Thymus (tissue), 11 donors: ENCODE measurements at regions not wholly inside any gene's neighbourhood (a gene's known extent, or its start where the extent isn't known, plus 50 kb on each side); places are given as distances from the start of the nearest gene placed in this dataset.

Experiments
- DNase-seq, 9 donors: peaks; one replicate each; pipeline ENCODE4 v3.0.0-alpha.2; 2013; ENCODE audit warnings: low spot score in 9 of 9, low read depth in 6 of 9, missing footprints in 1 of 9
- H3K27ac ChIP-seq, 2 donors: one replicate each; pipeline ENCODE4 v1.5.1; 2013; ENCODE audit warnings: control low read depth in 1 of 2, low read depth in 1 of 2, low read length in 1 of 2, mild to moderate bottlenecking in 1 of 2, moderate library complexity in 1 of 2
- H3K27me3 ChIP-seq, 2 donors: one replicate each; pipeline ENCODE4 v1.5.1; 2013; ENCODE audit warnings: low read length in 1 of 2; ENCODE audit not compliant: control insufficient read depth in 2 of 2, insufficient read depth in 1 of 2
- H3K36me3 ChIP-seq, 2 donors: one replicate each; pipeline ENCODE4 v1.5.1; 2013; ENCODE audit warnings: low read length in 1 of 2, mild to moderate bottlenecking in 1 of 2, moderate library complexity in 1 of 2; ENCODE audit not compliant: control insufficient read depth in 2 of 2, insufficient read depth in 2 of 2
- H3K4me1 ChIP-seq, 2 donors: one replicate each; pipeline ENCODE4 v1.5.1; 2013; ENCODE audit warnings: low read length in 2 of 2; ENCODE audit not compliant: control insufficient read depth in 2 of 2, insufficient read depth in 2 of 2
- H3K4me3 ChIP-seq, 2 donors: one replicate each; pipeline ENCODE4 v1.5.1; 2013; ENCODE audit warnings: low read length in 2 of 2, control low read depth in 1 of 2, mild to moderate bottlenecking in 1 of 2
- H3K9me3 ChIP-seq, 2 donors: one replicate each; pipeline ENCODE4 v1.5.1; 2013; ENCODE audit warnings: low read length in 1 of 2, mild to moderate bottlenecking in 1 of 2; ENCODE audit not compliant: control insufficient read depth in 2 of 2, insufficient read depth in 1 of 2
- WGBS: extraction: QIAGEN DNeasy Blood & Tissue Kit; methylation state at CpG from one replicate; pipeline ENCODE4 v1.1.7; 2013; 5-methylcytosine and 5-hydroxymethylcytosine counted together
- donor health status: healthy.

GRCh38 chr10:32161586-32161985, 105.4 kb upstream of the KIF5B start:
- H3K27me3 ChIP-seq: no peaks in the 10 kb centered on the region
- DNase-seq: no peak
- WGBS: 98% methylated on average over 8 of the region's 8 CpGs
- H3K4me1 ChIP-seq: no peaks in the 10 kb centered on the region
- H3K36me3 ChIP-seq: no peaks in the 10 kb centered on the region
- H3K4me3 ChIP-seq: no peak overlapping the region
- no peaks in the 10 kb centered on the region for H3K9me3 ChIP-seq
- H3K27ac ChIP-seq: no peak overlapping the region

GRCh38 chr10:32160864-32161263, 104.6 kb upstream of the KIF5B start:
- no peaks in the 10 kb centered on the region for H3K27me3 ChIP-seq
- no peak for DNase-seq
- 87% methylated on average over 2 of the region's 2 CpGs for WGBS
- H3K4me1 ChIP-seq: no peaks in the 10 kb centered on the region
- no peak overlapping the region for H3K4me3 ChIP-seq
- no peak overlapping the region for H3K27ac ChIP-seq
- H3K9me3 ChIP-seq: no peaks in the 10 kb centered on the region
- no peaks in the 10 kb centered on the region for H3K36me3 ChIP-seq

GRCh38 chr10:32159264-32159663, 103.0 kb upstream of the KIF5B start:
- Histone ChIP-seq H3K36me3 (no peaks in the 10 kb centered on the region), H3K27ac (no peak overlapping the region), H3K9me3 (no peaks in the 10 kb centered on the region), H3K4me3 (no peak overlapping the region), H3K4me1 (no peaks in the 10 kb centered on the region), H3K27me3 (no peaks in the 10 kb centered on the region)
- WGBS: 92% methylated on average over 7 of the region's 7 CpGs
- DNase-seq: no peak

GRCh38 chr10:32156031-32156495, 99.8 kb upstream of the KIF5B start:
- Histone ChIP-seq H3K27ac (no peak overlapping the region), H3K4me1 (peaks cover 0 to 2% of the 10 kb centered on the region in 2 donors), H3K27me3 (no peaks in the 10 kb centered on the region), H3K36me3 (no peaks in the 10 kb centered on the region), H3K4me3 (no peak overlapping the region), H3K9me3 (peaks cover 0 to 4% of the 10 kb centered on the region in 2 donors)
- DNase-seq: no peak
- WGBS: 98% methylated on average over 4 of the region's 4 CpGs

GRCh38 chr10:32155075-32155516, 98.9 kb upstream of the KIF5B start:
- H3K4me3 ChIP-seq: no peak overlapping the region
- H3K4me1 ChIP-seq: peaks cover 0 to 7% of the 10 kb centered on the region in 2 donors

GRCh38 chr10:32153931-32154330, 97.7 kb upstream of the KIF5B start:
- H3K9me3 ChIP-seq: peaks cover 0 to 4% of the 10 kb centered on the region in 2 donors
- no peak overlapping the region for H3K27ac ChIP-seq
- H3K36me3 ChIP-seq: no peaks in the 10 kb centered on the region
- peaks cover 0 to 7% of the 10 kb centered on the region in 2 donors for H3K4me1 ChIP-seq
- H3K4me3 ChIP-seq: no peak overlapping the region
- no peak for DNase-seq
- 94% methylated on average over 1 of the region's 1 CpG for WGBS
- H3K27me3 ChIP-seq: no peaks in the 10 kb centered on the region

More at GRCh38 chr10:32155075-32155516, 98.9 kb upstream of the KIF5B start:
- H3K27me3 ChIP-seq: no peaks in the 10 kb centered on the region
- DNase-seq: no peak
- H3K36me3 ChIP-seq: no peaks in the 10 kb centered on the region
- no peak overlapping the region for H3K27ac ChIP-seq
- H3K9me3 ChIP-seq: peaks cover 0 to 4% of the 10 kb centered on the region in 2 donors
- 90% methylated on average over 2 of the region's 2 CpGs for WGBS

- Histone ChIP-seq H3K9me3 (peaks cover 0 to 4% of the 10 kb centered on the region in 2 donors), H3K36me3 (no peaks in the 10 kb centered on the region), H3K27ac (no peak overlapping the region), H3K4me1 (peaks cover 0 to 7% of the 10 kb centered on the region in 2 donors), H3K4me3 (no peak overlapping the region), H3K27me3 (no peaks in the 10 kb centered on the region)
- DNase-seq: no peak
- 87% methylated on average over 4 of the region's 4 CpGs for WGBS
Observed at GRCh38 chr10:32153252-32153651, 97.0 kb upstream of the KIF5B start.

- H3K4me3 ChIP-seq: no peak overlapping the region
- H3K9me3 ChIP-seq: peaks cover 0 to 4% of the 10 kb centered on the region in 2 donors
- H3K36me3 ChIP-seq: no peaks in the 10 kb centered on the region
- WGBS: over 99% methylated on average over 2 of the region's 2 CpGs
- no peaks in the 10 kb centered on the region for H3K27me3 ChIP-seq
- H3K27ac ChIP-seq: no peak overlapping the region
- DNase-seq: no peak
- peaks cover 0 to 7% of the 10 kb centered on the region in 2 donors for H3K4me1 ChIP-seq
Observed at GRCh38 chr10:32151871-32152270, 95.6 kb upstream of the KIF5B start.

GRCh38 chr10:32150532-32151101, 94.4 kb upstream of the KIF5B start:
- peak in 3 of 9 donors; percentile 12 to 41 (median 24) for DNase-seq
- peak overlapping the region in 1 of 2 donors; percentile 60 for H3K27ac ChIP-seq
- peaks cover 0 to 4% of the 10 kb centered on the region in 2 donors for H3K9me3 ChIP-seq
- no peaks in the 10 kb centered on the region for H3K36me3 ChIP-seq
- 60% methylated on average over 8 of the region's 8 CpGs for WGBS
- H3K27me3 ChIP-seq: no peaks in the 10 kb centered on the region
- H3K4me1 ChIP-seq: peaks cover 0 to 7% of the 10 kb centered on the region in 2 donors
- no peak overlapping the region for H3K4me3 ChIP-seq
